ENCODE measurements at regions not wholly inside any gene's neighbourhood (a gene's known extent, or its start where the extent isn't known, plus 50 kb on each side); places are given as distances from the start of the nearest gene placed in this dataset.
"Not testable (repeated sequence)": the region's sequence is repeated elsewhere in the genome, so short reads cannot be mapped to it uniquely, and the experiment has no call there.

DNA sequence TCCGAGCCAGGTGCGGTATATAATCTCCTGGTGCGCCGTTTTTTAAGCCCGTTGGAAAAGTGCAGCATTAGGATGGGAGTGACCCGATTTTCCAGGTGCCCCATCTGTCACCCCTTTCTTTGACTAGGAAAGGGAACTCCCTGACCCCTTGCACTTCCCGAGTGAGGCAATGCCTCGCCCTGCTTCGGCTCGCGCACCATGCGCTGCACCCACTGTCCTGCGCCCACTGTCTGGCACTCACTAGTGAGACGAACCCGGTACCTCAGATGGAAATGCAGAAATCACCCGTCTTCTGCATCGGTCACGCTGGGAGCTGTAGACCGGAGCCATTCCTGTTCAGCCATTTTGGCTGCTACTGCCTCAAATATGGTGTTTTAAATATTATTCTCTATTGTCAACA, 198.0 kb downstream of the MEIS1 start:
- H3K27ac ChIP-seq (ENCODE audit: low read length, poor library complexity, severe bottlenecking); H3K4ac ChIP-seq (ENCODE audit: low read depth in 1 of 2, low read length in 2 of 2); H2BK120ac ChIP-seq (ENCODE audit: low read depth, low read length); H3K9ac ChIP-seq (ENCODE audit: low read length); H4K8ac ChIP-seq (ENCODE audit: low read length); H2BK15ac ChIP-seq (ENCODE audit: low read depth, poor library complexity, severe bottlenecking); H2AK5ac ChIP-seq (ENCODE audit: low read length, severe bottlenecking); H4K91ac ChIP-seq (ENCODE audit: low read length); DNase-seq; H3K27me3 ChIP-seq (ENCODE audit: control insufficient read depth in 1 of 2, insufficient read depth in 1 of 2, low read length in 2 of 2); H3K14ac ChIP-seq (ENCODE audit: low read length in 2 of 2); H3K4me2 ChIP-seq (ENCODE audit: low read length, poor library complexity, severe bottlenecking); H3K79me1 ChIP-seq (replicated peaks; ENCODE audit: low read length, poor library complexity, severe bottlenecking); H2AFZ ChIP-seq (ENCODE audit: low read depth, low read length); H3K36me3 ChIP-seq (ENCODE audit: control insufficient read depth in 1 of 2, insufficient read depth in 2 of 2, low read depth in 1 of 2, low read length in 2 of 2); H3K9me3 ChIP-seq (ENCODE audit: control insufficient read depth, low read length); H3K4me3 ChIP-seq (ENCODE audit: insufficient read depth in 1 of 2, low read depth in 1 of 2, low read length in 2 of 2); H3K4me1 ChIP-seq (ENCODE audit: control insufficient read depth, insufficient read depth, low read depth, low read length); H2BK5ac ChIP-seq (ENCODE audit: low read depth, low read length, poor library complexity, severe bottlenecking); H2BK12ac ChIP-seq (ENCODE audit: low read length in 2 of 2); H3K23ac ChIP-seq (ENCODE audit: low read length in 2 of 2); H3K18ac ChIP-seq (ENCODE audit: low read depth in 1 of 2, low read length in 2 of 2): not testable (repeated sequence)
- WGBS: 95% methylated on average over 16 of the region's 19 CpGs

GRCh38 chr2:66633631-66634030, 198.7 kb downstream of the MEIS1 start:
- Histone ChIP-seq H4K91ac (ENCODE audit: low read length) (no peak overlapping the region), H3K4me3 (ENCODE audit: insufficient read depth in 1 of 2, low read depth in 1 of 2, low read length in 2 of 2) (no peak overlapping the region), H3K23ac (ENCODE audit: low read length in 2 of 2) (no peak overlapping the region), H2AK5ac (ENCODE audit: low read length, severe bottlenecking) (no peak overlapping the region), H3K27ac (ENCODE audit: low read length, poor library complexity, severe bottlenecking) (no peak overlapping the region), H2BK15ac (ENCODE audit: low read depth, poor library complexity, severe bottlenecking) (no peak overlapping the region), H3K9me3 (ENCODE audit: control insufficient read depth, low read length) (no peaks in the 10 kb centered on the region), H2BK5ac (ENCODE audit: low read depth, low read length, poor library complexity, severe bottlenecking) (no peak overlapping the region), H3K27me3 (ENCODE audit: control insufficient read depth in 1 of 2, insufficient read depth in 1 of 2, low read length in 2 of 2) (no peaks in the 10 kb centered on the region), H3K9ac (ENCODE audit: low read length) (no peak overlapping the region), H4K8ac (ENCODE audit: low read length) (no peak overlapping the region), H3K79me1 (replicated peaks; ENCODE audit: low read length, poor library complexity, severe bottlenecking) (no peaks in the 10 kb centered on the region), H3K4me1 (ENCODE audit: control insufficient read depth, insufficient read depth, low read depth, low read length) (no peaks in the 10 kb centered on the region), H3K4ac (ENCODE audit: low read depth in 1 of 2, low read length in 2 of 2) (no peak overlapping the region), H2BK120ac (ENCODE audit: low read depth, low read length) (no peak overlapping the region), H3K4me2 (ENCODE audit: low read length, poor library complexity, severe bottlenecking) (no peak overlapping the region), H3K14ac (ENCODE audit: low read length in 2 of 2) (peak overlapping the region in 1 of 2 experiments; percentile 15), H2BK12ac (ENCODE audit: low read length in 2 of 2) (no peak overlapping the region), H3K18ac (ENCODE audit: low read depth in 1 of 2, low read length in 2 of 2) (no peak overlapping the region), H2AFZ (ENCODE audit: low read depth, low read length) (no peak overlapping the region), H3K36me3 (ENCODE audit: control insufficient read depth in 1 of 2, insufficient read depth in 2 of 2, low read depth in 1 of 2, low read length in 2 of 2) (no peaks in the 10 kb centered on the region)
- no peak for DNase-seq
- 90% methylated on average over 3 of the region's 3 CpGs for WGBS

GRCh38 chr2:66634784-66635183, 199.9 kb downstream of the MEIS1 start:
- Histone ChIP-seq H3K9me3 (ENCODE audit: control insufficient read depth, low read length) (no peaks in the 10 kb centered on the region), H3K4me3 (ENCODE audit: insufficient read depth in 1 of 2, low read depth in 1 of 2, low read length in 2 of 2) (no peak overlapping the region), H3K27me3 (ENCODE audit: control insufficient read depth in 1 of 2, insufficient read depth in 1 of 2, low read length in 2 of 2) (no peaks in the 10 kb centered on the region), H3K14ac (ENCODE audit: low read length in 2 of 2) (no peak overlapping the region), H3K4me2 (ENCODE audit: low read length, poor library complexity, severe bottlenecking) (no peak overlapping the region), H4K8ac (ENCODE audit: low read length) (no peak overlapping the region), H3K27ac (ENCODE audit: low read length, poor library complexity, severe bottlenecking) (no peak overlapping the region), H3K4ac (ENCODE audit: low read depth in 1 of 2, low read length in 2 of 2) (no peak overlapping the region), H2AK5ac (ENCODE audit: low read length, severe bottlenecking) (no peak overlapping the region), H3K23ac (ENCODE audit: low read length in 2 of 2) (no peak overlapping the region), H2BK120ac (ENCODE audit: low read depth, low read length) (no peak overlapping the region), H3K4me1 (ENCODE audit: control insufficient read depth, insufficient read depth, low read depth, low read length) (no peaks in the 10 kb centered on the region), H3K79me1 (replicated peaks; ENCODE audit: low read length, poor library complexity, severe bottlenecking) (no peaks in the 10 kb centered on the region), H2BK12ac (ENCODE audit: low read length in 2 of 2) (no peak overlapping the region), H4K91ac (ENCODE audit: low read length) (no peak overlapping the region), H2BK15ac (ENCODE audit: low read depth, poor library complexity, severe bottlenecking) (no peak overlapping the region), H2AFZ (ENCODE audit: low read depth, low read length) (no peak overlapping the region), H3K18ac (ENCODE audit: low read depth in 1 of 2, low read length in 2 of 2) (no peak overlapping the region), H3K36me3 (ENCODE audit: control insufficient read depth in 1 of 2, insufficient read depth in 2 of 2, low read depth in 1 of 2, low read length in 2 of 2) (no peaks in the 10 kb centered on the region), H3K9ac (ENCODE audit: low read length) (no peak overlapping the region), H2BK5ac (ENCODE audit: low read depth, low read length, poor library complexity, severe bottlenecking) (no peak overlapping the region)
- no peak for DNase-seq

DNA sequence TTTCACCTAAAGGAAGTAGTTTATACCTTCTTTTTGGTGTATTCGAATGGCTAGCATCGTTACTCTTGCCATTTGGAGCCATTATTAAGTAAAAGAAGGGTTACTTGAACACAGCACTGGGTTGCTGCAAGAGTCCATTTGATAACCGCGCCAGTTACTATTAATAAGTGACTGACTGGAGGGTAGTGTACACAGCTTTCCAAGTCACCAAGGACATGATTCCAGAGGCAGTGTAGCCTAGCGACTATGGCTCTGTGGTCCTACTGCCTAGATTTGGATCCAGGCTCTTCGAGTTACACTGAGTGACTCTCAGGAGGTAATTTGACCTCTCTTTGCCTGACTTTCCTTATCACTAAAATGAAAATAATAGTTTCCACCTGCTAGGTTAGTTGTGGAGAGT, 206.8 kb downstream of the MEIS1 start:
- Histone ChIP-seq H3K27ac (ENCODE audit: low read length, poor library complexity, severe bottlenecking) (no peak overlapping the region), H3K4me1 (ENCODE audit: control insufficient read depth, insufficient read depth, low read depth, low read length) (no peaks in the 10 kb centered on the region), H2AFZ (ENCODE audit: low read depth, low read length) (no peak overlapping the region), H2BK15ac (ENCODE audit: low read depth, poor library complexity, severe bottlenecking) (no peak overlapping the region), H3K9ac (ENCODE audit: low read length) (no peak overlapping the region), H3K9me3 (ENCODE audit: control insufficient read depth, low read length) (no peaks in the 10 kb centered on the region), H3K36me3 (ENCODE audit: control insufficient read depth in 1 of 2, insufficient read depth in 2 of 2, low read depth in 1 of 2, low read length in 2 of 2) (no peaks in the 10 kb centered on the region), H3K27me3 (ENCODE audit: control insufficient read depth in 1 of 2, insufficient read depth in 1 of 2, low read length in 2 of 2) (no peaks in the 10 kb centered on the region), H3K4me3 (ENCODE audit: insufficient read depth in 1 of 2, low read depth in 1 of 2, low read length in 2 of 2) (no peak overlapping the region), H3K4ac (ENCODE audit: low read depth in 1 of 2, low read length in 2 of 2) (no peak overlapping the region), H3K14ac (ENCODE audit: low read length in 2 of 2) (no peak overlapping the region), H2AK5ac (ENCODE audit: low read length, severe bottlenecking) (no peak overlapping the region), H4K8ac (ENCODE audit: low read length) (no peak overlapping the region), H2BK120ac (ENCODE audit: low read depth, low read length) (no peak overlapping the region), H3K79me1 (replicated peaks; ENCODE audit: low read length, poor library complexity, severe bottlenecking) (no peaks in the 10 kb centered on the region), H4K91ac (ENCODE audit: low read length) (no peak overlapping the region), H3K4me2 (ENCODE audit: low read length, poor library complexity, severe bottlenecking) (no peak overlapping the region), H2BK12ac (ENCODE audit: low read length in 2 of 2) (no peak overlapping the region), H3K23ac (ENCODE audit: low read length in 2 of 2) (no peak overlapping the region), H2BK5ac (ENCODE audit: low read depth, low read length, poor library complexity, severe bottlenecking) (no peak overlapping the region), H3K18ac (ENCODE audit: low read depth in 1 of 2, low read length in 2 of 2) (no peak overlapping the region)
- WGBS: 91% methylated on average over 5 of the region's 6 CpGs
- DNase-seq: no peak

Data from mesenchymal stem cell (in vitro differentiated cells and primary cell).